ENCODE measurements at regions not wholly inside any gene's neighbourhood (a gene's known extent, or its start where the extent isn't known, plus 50 kb on each side); places are given as distances from the start of the nearest gene placed in this dataset.
"Not testable (repeated sequence)": the region's sequence is repeated elsewhere in the genome, so short reads cannot be mapped to it uniquely, and the experiment has no call there.

GRCh38 chr1:207196135-207196534 lies 92.1 kb downstream of the C4BPA start:
- 88 to 89% methylated on average over 7 of the region's 7 CpGs for WGBS, 2 donors
- H3K9me3 ChIP-seq; DNase-seq; H3K36me3 ChIP-seq; H3K27me3 ChIP-seq; H3K4me1 ChIP-seq; intact Hi-C loops (cut with DNase I); H3K27ac ChIP-seq; H3K4me3 ChIP-seq: not testable (repeated sequence)

- DNase-seq; H3K36me3 ChIP-seq; H3K27ac ChIP-seq; H3K9me3 ChIP-seq; H3K27me3 ChIP-seq; H3K4me1 ChIP-seq; intact Hi-C loops (cut with DNase I); H3K4me3 ChIP-seq: not testable (repeated sequence)
- WGBS, 2 donors = 83 to 93% methylated on average over 3 of the region's 3 CpGs
Observed at GRCh38 chr1:207201534-207201933, 97.5 kb downstream of the C4BPA start.

DNA sequence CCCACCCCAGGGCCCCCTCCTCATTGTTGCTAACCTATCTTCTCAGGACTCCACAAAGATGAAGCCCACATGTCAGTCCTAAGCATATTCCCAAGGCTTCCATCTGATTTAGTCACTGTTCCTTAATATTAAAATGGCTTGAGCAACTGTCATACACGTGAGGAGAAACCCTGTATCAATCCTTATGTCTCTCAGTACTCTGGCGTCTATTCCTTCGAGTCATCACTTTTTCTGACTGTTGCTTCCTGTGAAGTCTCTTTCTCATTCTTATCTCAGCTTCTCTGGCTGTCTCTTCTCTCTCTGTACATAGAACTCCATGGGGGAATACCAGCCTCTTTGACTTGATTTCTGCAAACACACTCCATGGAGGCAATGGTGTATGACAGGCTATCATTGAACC lies 98.4 kb downstream of the C4BPA start:
- DNase-seq = no peak
- Histone ChIP-seq H3K27me3 (no peaks in the 10 kb centered on the region), H3K4me3 (no peak overlapping the region), H3K27ac (no peak overlapping the region), H3K4me1 (no peaks in the 10 kb centered on the region), H3K36me3 (no peaks in the 10 kb centered on the region), H3K9me3 (peaks cover 0 to 5% (median 2%) of the 10 kb centered on the region in 4 donors)
- TF ChIP-seq POLR2A (IDR thresholded peaks at IDR 0.05) = no peak
- no peak for TF ChIP-seq EP300 (IDR thresholded peaks at IDR 0.05)
- no peak for TF ChIP-seq POLR2AphosphoS5 (IDR thresholded peaks at IDR 0.05)
- no peak for TF ChIP-seq CTCF (IDR thresholded peaks at IDR 0.05)
- WGBS, 2 donors = 83 to 85% methylated on average over 3 of the region's 3 CpGs
- intact Hi-C loops (cut with DNase I) = no loop called here

DNA sequence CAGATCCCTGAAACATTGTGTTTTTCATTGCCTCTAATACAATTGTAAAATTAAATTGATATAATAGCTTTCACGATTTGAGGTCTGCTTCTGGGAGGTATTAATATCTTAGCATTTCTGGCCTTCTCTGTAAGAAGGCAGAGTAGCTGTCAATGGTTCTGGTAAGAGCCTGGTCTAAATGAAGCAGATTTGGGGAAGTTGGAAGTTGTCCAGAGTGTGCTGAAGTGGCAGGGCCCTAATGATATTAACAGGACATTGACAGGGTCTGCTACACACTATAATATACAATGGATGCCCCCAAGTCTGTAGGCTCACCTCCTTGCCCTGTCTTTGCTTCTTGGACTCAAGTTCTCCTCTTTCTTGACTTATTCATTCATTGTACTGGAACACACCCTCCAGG lies 99.5 kb downstream of the C4BPA start:
- intact Hi-C loops (cut with DNase I) = no loop called here
- no peak overlapping the region for H3K27ac ChIP-seq
- peaks cover 0 to 5% (median 2%) of the 10 kb centered on the region in 4 donors for H3K9me3 ChIP-seq
- TF ChIP-seq EP300 (IDR thresholded peaks at IDR 0.05) = no peak
- DNase-seq = no peak
- no peaks in the 10 kb centered on the region for H3K36me3 ChIP-seq
- no peaks in the 10 kb centered on the region for H3K4me1 ChIP-seq
- H3K4me3 ChIP-seq = no peak overlapping the region
- H3K27me3 ChIP-seq = no peaks in the 10 kb centered on the region
- WGBS, 2 donors = 91 to 92% methylated on average over 1 of the region's 1 CpG

DNA sequence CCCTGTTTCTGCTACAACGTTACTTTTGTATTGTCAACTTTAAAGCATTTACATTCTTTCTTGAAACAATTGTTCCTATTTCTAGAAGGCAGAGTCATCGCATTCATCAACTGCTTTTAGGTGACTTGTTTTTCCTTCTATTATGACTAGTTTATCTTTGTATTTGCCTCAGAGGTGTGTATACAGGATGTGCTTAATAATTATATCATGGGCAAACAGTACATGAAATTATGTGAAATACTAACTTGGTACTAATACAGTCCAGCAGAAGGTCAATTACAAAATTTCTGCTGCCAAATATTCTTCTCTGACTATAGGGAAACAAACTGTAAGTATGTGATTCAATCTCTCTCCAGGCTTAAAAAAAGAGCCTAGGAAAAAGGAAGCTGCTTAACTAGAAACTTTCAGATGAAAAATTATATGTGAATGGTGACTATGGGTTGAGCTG lies 101.6 kb downstream of the C4BPA start:
- Histone ChIP-seq H3K4me3 (no peak overlapping the region), H3K27ac (peak overlapping the region in 3 of 4 donors; percentile 27 to 52 (median 49)), H3K36me3 (no peaks in the 10 kb centered on the region), H3K4me1 (no peaks in the 10 kb centered on the region), H3K9me3 (peaks cover 0 to 5% (median 2%) of the 10 kb centered on the region in 4 donors), H3K27me3 (no peaks in the 10 kb centered on the region)
- intact Hi-C loops (cut with DNase I) = no loop called here
- 35 to 58% methylated on average over 2 of the region's 2 CpGs for WGBS, 2 donors
- DNase-seq = no peak
- TF ChIP-seq POLR2A (IDR thresholded peaks at IDR 0.05) = no peak
- no peak for TF ChIP-seq EP300 (IDR thresholded peaks at IDR 0.05)
- TF ChIP-seq POLR2AphosphoS5 (IDR thresholded peaks at IDR 0.05) = no peak
- TF ChIP-seq CTCF (IDR thresholded peaks at IDR 0.05) = no peak

DNA sequence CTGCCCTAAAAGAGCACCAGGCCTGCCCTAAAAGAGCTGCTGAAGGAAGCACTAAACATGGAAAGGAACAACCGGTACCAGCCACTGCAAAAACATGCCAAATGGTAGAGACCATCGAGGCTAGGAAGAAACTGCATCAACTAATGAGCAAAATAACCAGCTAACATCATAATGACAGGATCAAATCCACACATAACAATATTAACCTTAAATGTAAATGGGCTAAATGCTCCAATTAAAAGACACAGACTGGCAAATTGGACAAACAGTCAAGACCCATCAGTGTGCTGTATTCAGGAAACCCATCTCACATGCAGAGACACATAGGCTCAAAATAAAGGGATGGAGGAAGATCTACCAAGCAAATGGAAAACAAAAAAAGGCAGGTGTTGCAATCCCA lies 104.7 kb downstream of the C4BPA start:
- intact Hi-C loops (cut with DNase I) = not testable (repeated sequence)

GRCh38 chr1:207214453-207214852 lies 107.0 kb upstream of the CD55 start:
- WGBS, 2 donors = 90 to 95% methylated on average over 1 of the region's 1 CpG
- TF ChIP-seq EP300 (IDR thresholded peaks at IDR 0.05) (no peak), CTCF (IDR thresholded peaks at IDR 0.05) (no peak), POLR2A (IDR thresholded peaks at IDR 0.05) (no peak), POLR2AphosphoS5 (IDR thresholded peaks at IDR 0.05) (no peak)

More for the DNA sequence above, 104.7 kb downstream of the C4BPA start:
- not testable (repeated sequence) for H3K4me3 ChIP-seq, DNase-seq, H3K27me3 ChIP-seq, H3K9me3 ChIP-seq, H3K36me3 ChIP-seq, H3K27ac ChIP-seq, H3K4me1 ChIP-seq
- WGBS, 2 donors = 86 to 92% methylated on average over 2 of the region's 2 CpGs

More at GRCh38 chr1:207214453-207214852, 107.0 kb upstream of the CD55 start:
- intact Hi-C loops (cut with DNase I) = no loop called here
- Histone ChIP-seq H3K27me3 (no peaks in the 10 kb centered on the region), H3K9me3 (peaks cover 0 to 11% (median 2%) of the 10 kb centered on the region in 4 donors), H3K27ac (no peak overlapping the region), H3K36me3 (no peaks in the 10 kb centered on the region), H3K4me1 (peaks cover 0 to 5% (median 0%) of the 10 kb centered on the region in 4 donors), H3K4me3 (no peak overlapping the region)
- DNase-seq = no peak
